Brain pericyte (primary cell): ENCODE measurements at regions not wholly inside any gene's neighbourhood (a gene's known extent, or its start where the extent isn't known, plus 50 kb on each side); places are given as distances from the start of the nearest gene placed in this dataset.

ENCODE experiments used
- DNase-seq: peaks from one replicate; pipeline ENCODE4 v3.0.0-alpha.2; 2012; ENCODE audit warnings: low read depth, low spot score

DNA sequence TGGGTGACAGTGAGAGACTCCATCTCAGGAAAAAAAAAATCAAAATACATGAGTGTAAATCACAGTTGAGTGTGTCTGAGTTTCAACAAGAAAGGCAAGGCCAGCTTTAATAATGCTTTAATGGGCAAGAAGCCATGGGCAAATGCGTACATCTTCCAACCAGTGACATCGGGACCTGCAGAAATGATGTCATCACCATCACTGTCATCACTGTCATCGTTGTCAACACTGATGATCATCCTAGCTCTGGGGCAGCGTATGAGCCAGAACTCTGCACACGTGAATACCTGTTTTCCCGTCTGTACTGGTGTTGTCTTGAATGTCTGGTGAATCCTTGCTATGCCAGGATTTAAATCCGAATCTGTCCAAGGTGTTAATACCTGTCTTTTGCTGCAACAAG lies 712.5 kb downstream of the BRD1 start:
- no peak for DNase-seq

DNA sequence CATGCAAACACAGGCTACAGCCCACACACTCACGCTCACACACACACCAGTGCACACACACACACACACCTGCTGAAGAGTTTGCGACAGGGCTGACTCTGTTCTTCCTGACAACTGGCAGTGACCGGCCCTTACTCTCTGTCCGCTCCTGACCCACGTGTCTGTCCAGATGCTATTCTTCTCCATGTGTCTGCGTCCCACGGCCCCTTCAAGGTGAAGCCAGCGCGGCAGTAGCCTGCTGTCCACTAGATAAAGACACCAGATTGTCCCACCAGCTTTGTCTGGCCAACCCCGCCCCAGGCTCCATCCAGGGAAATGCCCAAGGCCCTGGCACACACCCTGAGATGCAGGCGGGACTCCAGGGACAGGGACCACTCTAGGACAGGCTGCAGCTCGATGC lies 713.9 kb downstream of the BRD1 start:
- DNase-seq, result no peak

DNA sequence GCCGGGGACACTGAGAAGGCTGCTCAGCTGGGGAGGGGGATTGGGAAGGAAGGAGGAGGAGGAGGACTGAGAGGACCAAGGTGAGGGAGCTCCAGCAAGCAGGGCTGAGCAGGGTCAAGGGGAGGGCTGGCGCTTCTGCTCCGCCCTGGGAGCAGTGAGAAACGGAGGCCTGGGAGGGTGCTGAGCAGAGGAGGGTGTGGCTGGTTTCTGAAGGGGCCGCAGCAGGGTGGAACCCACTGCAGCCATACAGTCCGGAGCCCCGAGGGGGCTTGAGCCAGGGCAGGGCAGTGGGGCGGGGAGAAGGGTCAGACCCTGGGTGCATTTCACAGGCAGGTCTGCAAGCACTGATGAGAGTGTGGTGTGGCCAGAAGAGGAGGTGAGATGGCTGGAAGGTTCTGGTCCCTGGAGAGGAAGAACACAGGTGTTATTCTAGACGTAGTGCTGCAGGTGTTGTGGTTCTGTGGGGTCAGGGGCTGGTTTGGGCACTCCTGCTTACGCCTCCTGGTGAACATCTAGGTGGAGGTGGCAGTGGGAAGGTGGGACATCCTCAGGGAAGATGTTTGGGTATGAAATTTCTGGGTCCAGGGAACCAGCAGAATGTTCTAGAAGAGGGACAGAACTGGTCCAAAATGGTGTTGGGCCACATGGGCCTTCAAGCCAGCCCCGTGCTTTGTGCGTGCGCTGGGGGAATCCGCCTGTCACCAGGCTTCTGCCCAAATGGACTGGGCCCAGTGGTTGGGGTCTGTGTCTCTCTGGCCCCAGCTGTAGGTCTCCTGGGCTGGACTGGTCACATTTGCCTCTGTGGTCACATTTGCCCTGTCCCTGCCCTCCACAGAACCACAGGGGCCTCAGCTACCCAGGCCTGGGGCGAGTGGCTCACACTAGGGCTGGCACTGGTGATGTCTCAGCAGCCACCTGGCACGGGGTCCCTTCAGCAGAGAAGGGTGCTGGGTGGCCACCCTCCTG lies 714.7 kb downstream of the BRD1 start:
- no peak for DNase-seq

DNA sequence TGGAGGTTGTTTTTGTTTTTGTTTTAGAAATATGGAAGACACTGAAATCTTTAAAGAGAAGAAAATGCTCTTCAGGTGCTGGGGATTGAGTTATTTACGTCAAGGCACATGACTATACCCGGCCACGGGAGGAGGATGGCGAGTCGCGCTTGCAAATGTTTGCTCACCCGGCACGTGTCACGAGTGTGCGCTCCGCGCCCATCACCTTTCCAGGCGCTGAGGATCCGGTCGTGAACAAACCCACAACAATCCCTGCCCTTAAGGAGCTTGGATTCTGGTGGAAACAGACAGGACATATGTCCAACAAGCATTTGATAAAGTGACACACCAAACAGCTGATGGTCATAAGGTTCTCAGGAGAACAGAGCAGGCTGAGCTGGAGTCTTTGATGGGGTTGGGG lies 715.5 kb downstream of the BRD1 start:
- DNase-seq, result no peak

DNA sequence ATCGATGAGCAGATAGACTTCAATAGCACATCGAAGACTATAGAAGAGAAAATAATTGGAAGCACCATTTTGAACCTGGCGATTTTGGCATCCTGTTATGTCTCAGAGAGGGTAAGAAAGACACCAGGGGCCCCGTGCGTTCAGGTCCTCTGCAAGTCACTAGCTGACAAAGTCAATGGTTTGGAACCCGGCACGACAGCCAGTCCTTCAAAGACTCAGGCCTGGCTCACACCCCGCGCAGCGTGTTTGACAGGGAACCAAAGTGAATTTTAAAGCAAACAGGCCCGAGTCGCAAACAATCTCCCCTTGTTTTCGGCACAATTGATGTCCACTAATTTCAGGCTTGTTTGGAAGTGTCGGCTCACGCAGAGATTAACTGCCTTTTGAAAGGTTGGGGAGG lies 716.6 kb downstream of the BRD1 start:
- DNase-seq, result no peak

DNA sequence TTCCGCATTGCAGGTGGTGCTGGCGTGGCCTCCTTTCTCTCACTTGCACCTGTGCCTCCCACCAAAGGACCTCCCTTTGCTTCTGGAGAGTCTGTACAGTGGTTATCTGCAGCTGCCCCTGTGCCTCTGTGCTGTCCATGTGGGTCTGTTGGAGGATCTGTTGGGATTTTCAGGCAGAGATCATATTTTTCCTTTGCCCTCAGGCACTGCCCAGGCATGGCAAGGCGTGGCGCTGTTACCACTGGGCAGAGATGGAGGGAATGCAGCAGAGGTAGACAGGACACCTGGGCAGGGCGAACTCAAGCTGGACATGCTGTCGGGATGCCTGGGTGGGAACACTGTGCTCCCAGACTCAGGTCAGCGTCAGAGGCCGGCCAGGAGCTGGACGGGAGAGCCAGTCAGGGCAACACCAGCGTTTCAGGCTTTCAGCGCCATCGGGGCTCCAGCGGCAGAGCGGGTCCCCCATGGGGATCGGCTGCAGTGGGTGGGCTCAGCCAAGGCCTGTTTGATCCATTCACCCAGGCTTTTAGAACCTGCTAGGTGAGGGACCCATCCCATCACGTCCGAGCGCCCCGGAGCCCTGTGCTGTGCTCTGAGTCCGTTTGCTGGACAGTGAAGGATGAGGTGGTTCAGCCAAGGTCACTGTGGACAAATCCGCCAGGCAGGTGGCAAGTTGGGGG lies 718.9 kb downstream of the BRD1 start:
- no peak for DNase-seq

DNA sequence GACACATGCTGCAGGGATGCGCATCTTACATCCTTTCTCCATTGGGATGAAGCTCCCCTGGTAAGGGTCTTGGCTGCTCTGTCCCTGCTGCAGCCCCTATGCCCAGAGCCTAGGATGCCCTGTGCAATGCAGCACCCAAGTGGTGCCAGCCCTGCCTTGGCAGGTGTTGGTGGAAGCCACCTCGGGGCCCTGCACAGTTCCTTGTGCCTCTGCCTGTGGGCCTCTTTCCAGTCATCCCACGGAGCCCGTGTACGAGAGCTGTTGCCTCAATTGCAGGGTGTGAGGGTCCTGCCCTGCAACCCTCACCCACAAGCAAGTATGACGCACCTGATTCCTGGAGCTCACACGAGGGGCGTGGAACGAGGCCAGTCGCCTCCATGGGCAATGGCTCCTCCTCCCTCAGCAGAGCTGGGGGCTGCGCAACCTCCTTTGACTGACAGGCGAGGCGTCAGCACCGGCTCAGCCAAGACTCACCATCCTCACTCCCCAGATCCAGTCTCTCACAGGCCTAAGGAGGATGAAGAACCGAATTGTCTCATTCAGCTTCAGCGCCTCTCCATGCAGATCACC lies 719.6 kb downstream of the BRD1 start:
- no peak for DNase-seq

DNA sequence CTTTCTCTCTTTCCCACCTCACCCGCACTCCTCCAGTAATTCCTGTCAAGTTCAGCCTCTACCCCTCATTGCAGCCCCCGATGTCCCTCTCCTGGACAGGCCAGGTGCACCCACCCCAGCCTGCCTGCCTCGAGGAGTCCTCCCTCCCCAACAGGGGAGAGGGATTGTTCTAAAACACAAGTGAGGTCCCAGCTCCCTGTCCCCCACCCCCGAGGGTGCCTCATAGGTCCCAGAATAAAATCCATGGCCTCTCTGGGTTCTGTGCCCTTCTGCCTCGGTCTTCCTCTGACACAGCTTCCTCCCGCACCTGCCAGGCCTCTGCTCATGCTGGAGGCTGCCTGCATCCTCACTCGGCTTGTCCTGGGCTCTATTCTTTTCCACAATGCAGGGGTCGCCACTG lies 720.1 kb downstream of the BRD1 start:
- DNase-seq, result no peak

DNA sequence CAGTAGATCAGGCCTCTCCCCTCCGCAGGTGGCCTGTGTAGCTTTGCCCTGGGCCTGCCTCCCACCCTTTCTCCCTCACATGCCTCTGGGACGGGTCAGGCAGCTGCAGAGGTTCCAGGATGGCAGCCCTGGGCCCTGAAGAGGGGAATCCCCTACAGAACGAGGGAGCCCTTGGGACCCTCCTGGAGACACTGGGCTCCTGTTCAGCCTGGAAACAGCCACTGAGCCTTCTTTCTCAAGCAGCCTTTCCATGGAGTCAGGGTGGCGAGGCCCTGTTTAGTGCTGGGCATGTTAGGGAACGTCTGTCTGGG lies 720.9 kb downstream of the BRD1 start:
- no peak for DNase-seq

DNA sequence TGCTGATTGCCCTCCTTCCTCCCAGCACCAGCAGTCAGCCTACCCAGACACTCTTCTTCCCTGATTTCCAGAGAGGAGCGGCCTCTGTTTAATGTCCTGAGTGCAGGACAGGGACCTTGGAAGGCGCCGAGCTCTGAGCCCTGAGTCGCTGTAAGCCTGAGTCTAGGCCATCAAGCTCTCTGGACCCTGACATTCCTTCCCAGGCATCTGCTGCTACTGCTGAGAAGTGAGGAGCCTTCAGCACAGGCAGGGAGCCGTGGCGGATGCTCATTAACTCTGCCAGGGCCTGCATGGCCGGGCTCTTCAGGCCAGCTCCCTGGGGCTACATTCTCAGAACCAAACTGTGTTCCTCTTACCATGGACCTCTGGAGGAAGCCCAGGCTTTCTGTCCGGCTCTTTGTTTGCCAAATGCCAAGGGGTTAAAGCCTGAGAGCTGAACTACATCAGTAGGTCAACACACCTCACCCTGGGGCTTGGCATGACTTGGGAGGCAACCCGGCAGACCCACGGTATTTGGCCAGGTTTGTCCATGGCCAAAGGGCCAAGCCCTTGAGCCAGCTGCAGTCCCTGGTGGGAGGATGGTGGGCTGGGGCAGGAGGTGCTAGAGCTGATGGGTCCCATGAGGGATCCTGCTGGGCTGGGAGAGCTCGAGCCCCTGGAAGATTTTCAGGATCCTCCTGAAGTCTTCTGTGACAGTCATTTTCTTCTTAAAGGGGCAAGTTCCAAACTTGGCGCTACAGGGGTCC lies 721.4 kb downstream of the BRD1 start:
- DNase-seq, result no peak

DNA sequence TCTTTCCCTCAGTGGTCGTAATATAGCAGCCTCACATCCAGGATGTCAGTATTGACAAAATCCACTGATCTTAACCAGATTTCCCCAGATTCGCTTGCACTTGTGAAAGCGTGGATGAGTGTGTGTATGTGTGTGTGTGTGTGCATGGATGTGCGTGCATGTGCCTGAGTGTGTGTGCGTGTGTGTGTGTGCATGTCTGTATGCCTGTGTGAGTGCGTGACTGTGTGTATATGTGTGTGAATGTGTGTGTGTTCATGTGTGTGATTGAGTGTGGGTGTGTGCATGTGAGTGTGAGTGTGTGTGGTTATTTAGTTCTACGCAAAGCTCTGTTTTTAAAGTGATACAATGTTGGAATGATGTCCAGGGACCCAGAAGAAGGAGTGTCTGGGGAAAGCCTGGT lies 723.2 kb downstream of the BRD1 start:
- no peak for DNase-seq

DNA sequence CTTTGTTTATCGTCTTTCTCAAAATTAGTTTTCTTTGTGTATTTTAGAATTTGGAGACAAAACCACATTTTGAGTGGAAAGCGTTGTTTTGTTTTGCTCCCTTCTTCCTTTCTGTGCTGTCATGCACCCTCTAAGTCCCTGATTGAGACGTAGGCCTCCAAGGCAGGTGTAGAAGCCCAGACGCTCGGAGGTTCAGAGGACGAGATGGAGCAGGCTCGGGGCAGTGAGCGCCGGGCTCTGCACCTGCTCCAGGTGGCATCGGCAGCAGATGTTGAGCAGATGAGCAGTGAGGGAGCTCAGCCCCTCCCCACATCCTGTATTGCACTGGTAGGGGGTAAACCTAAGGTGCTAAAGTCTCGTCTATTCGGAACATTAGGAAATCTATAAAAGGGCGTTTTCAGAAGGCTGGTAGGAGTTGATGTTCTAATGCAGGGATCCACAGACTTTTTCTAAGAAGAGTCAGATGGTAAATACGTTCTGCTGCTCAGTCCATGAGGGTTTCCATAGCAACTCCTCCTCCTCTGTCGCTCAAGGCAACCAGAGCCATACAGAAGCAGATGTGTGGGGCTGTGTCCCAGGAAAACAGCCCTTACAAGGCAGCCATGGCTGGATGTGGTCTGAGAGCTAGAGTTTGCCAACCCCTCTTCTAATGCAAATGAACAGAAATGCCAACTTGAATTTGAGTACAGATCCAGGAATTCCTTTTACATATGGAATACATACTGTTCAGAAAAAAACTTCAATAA lies 724.2 kb downstream of the BRD1 start:
- no peak for DNase-seq

DNA sequence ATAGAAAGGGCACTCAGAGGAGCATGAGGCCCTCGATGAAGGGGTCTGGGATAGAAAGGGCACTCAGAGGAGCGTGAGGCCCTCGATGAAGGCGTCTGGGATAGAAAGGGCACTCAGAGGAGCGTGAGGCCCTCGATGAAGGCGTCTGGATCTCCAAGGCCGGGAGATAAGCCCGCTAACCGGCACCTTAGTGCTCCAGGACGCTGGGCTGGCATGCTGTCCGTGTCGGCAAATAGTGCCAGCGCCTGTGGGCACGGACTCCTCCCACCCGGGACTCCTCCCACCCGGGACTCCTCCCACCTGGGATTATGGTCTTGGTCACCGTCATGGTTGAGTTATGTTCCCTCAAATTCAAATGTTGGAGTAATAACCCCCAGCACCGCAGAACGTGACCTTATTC lies 725.3 kb downstream of the BRD1 start:
- no peak for DNase-seq

DNA sequence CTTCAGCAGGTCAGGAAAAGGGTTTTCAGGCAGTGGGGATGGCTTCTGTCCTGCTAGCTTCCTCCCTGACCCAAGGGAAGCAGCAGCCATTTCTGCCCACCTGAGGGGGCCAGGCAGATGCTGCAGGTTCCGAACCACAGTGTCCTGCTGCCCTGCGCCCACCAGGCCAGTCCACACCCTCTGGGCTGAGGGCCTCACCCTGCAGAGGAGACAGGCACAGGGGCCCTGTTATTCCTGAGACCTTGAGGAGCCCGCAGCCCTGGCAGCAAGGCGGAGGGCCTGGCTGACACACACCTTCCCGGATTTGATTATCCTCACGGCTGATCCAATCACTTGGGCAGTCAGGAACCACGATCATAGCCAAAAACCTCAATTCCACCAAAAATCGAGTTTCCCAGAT lies 725.8 kb downstream of the BRD1 start:
- DNase-seq, result no peak

DNA sequence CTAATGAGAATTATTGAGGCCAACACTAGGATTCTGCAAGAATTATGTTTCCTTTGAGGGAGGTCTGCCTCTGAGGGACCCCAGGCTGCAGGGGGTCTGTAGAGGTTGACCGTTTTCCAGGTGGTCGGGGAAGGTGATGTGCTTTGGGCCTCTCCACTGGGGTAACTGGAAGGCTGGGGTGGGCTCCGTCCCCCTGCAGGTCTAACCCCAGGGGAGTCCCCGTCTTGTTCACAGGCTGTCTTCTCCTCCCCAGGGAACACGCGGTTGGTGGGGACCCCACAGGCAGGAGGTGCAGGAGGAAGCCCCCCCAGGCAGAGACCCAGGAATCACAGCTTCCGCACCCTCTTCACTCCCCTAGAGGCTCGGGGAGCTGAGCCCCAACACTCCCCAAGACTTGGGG lies 726.4 kb downstream of the BRD1 start:
- no peak for DNase-seq

DNA sequence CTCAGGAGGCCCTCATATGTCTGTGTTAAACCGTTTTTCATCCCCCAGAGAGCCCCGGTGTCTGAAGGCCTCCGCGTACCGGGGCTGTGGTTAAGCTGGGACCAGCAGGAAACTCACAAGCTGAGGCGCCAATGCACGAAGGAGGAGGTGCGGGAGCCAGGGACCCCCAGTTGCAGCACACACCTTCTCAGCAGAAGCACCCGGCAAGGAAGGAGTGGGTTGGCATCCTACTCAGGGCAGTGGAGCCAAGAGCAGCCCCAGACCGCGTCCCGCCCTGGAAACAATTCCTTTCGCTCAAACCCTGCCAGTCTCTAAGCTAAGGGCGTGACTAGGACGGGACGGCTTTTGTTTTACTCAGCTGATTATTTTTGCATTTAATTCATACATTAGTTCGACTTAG lies 726.9 kb downstream of the BRD1 start:
- DNase-seq, result no peak

DNA sequence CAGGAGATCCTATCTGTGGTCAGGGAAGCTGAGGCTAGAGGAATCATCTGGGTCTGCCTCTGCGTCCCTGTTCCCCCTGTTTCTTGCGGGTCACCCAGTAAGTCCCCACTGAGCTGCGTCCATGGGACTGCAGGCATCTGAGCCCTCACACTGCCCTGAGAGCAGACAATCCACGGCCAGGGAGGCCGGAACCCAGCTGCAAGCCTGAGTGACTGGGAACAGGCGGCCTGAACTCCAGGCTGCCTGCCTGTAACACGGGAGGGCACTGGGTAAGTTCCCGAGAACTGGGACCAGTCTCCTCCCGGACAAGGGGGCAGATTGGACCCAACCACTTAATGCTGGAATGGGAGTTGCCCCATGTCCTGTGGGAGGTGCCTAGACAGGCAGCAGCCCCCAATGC lies 727.4 kb downstream of the BRD1 start:
- DNase-seq, result no peak

DNA sequence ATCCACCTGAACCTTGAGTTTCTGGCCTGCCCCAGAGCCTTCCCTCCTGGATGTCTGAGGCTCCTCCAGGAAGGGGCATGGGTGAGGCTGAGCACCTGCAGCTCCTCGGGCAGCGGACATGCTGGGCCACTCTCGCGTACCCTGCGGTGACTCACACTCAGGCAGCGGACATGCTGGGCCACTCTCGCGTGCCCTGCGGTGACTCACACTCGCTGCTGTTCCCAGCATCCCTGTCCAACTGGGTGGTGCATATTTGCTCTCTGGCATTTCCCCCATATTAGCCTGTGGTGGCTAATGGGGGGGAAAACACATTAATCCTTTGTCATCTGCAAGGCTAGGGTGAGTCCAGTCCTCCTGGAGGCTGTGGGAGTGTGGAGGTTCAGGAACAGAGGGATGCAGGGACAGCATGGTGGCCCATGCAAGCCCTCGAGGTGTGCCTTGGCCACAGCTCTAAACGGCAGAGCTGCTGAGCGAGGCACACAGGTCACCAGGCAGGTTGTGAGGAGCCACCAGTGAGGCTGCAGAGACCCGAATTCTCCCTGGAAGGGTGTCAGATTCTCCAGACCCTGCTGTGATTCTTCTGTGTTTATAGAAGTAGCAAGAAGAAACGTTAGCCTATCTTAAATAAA lies 728.1 kb downstream of the BRD1 start:
- no peak for DNase-seq

DNA sequence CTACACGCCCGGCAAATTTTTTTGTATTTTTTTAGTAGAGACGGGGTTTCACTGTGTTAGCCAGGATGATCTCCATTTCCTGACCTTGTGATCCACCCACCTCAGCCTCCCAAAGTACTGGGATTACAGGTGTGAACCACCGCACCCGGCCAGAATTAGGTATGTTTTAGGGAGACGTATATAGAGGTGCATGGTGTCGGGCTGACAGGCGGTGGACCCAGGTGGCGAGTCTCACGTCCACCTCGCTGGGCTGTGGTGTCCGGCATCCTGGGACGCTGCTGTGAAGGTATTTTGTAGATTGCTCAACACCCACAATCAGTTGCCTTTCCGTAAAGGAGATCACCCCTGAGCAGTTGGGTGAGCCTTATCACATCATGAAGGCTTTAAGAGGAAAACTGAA lies 728.6 kb downstream of the BRD1 start:
- no peak for DNase-seq

DNA sequence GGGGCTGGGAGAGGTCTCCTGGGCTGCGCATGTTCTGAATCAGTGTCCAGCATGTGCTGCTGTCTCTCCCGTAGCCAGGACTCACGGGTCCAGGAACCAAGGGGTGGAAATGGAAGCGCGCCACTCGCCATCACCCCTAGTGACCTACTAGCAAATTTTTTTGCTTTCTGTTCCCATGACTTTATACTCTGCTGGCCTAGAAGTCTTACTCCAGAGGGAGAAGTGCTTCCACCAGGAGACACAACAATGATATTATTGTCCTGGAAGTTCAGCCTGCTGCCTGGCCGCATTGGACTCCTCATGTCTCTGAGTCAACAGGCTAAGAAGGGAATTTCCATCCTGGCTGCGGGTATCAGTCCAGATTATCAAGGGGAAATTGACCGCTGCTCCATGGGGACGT lies 729.7 kb downstream of the BRD1 start:
- DNase-seq, result no peak
